ENCODE measurements at regions not wholly inside any gene's neighbourhood (a gene's known extent, or its start where the extent isn't known, plus 50 kb on each side); places are given as distances from the start of the nearest gene placed in this dataset.

GRCh38 chr1:83717785-83718184 is 281.1 kb downstream of the TTLL7 start:
- TF ChIP-seq EP300 (IDR thresholded peaks at IDR 0.05) (no peak), POLR2A (IDR thresholded peaks at IDR 0.05) (no peak), CTCF (IDR thresholded peaks at IDR 0.05) (no peak)
